Thyroid gland (tissue), 4 donors: ENCODE measurements at regions not wholly inside any gene's neighbourhood (a gene's known extent, or its start where the extent isn't known, plus 50 kb on each side); places are given as distances from the start of the nearest gene placed in this dataset.

Source experiments
- DNase-seq, 2 donors: peaks; one replicate each; pipeline ENCODE4 v3.0.0-alpha.2; 2019
- H3K27ac ChIP-seq, 3 donors: fragments of 200-600 bp; sonication (generic); 1 replicate in 2 of 3; 2 replicates in 1 of 3; pipeline ENCODE4 v1.5.1; 2016 to 2019; ENCODE audit warnings: mild to moderate bottlenecking in 1 of 3, moderate library complexity in 1 of 3
- H3K27me3 ChIP-seq: fragments of 200-600 bp; sonication (generic); one replicate; pipeline ENCODE4 v1.5.1; 2019
- H3K36me3 ChIP-seq, 2 donors: fragments of 200-600 bp; sonication (generic); one replicate each; pipeline ENCODE4 v1.5.1; 2016 to 2019
- H3K4me1 ChIP-seq, 2 donors: fragments of 200-600 bp; sonication (generic); one replicate each; pipeline ENCODE4 v1.5.1; 2017 to 2019
- H3K4me3 ChIP-seq, 3 donors: fragments of 200-600 bp; sonication (generic); replicated peaks in 1 of 3; 1 replicate in 2 of 3; 2 replicates in 1 of 3; pipeline ENCODE4 v1.5.1; 2016; ENCODE audit warnings: mild to moderate bottlenecking in 1 of 3
- H3K9me3 ChIP-seq: fragments of 200-600 bp; sonication (generic); one replicate; pipeline ENCODE4 v1.5.1; 2017
- CTCF ChIP-seq, 6 experiments: fragments of 200-600 bp in 3 of 6; fragments of 450-650 bp in 3 of 6; sonication (generic) in 3 of 6; IDR thresholded peaks; one replicate each; pipeline ENCODE4 v1.5.1; 2016 to 2019; ENCODE audit warnings: antibody characterized with exemption in 6 of 6, mild to moderate bottlenecking in 2 of 6, inconsistent platforms in 1 of 6, moderate library complexity in 1 of 6
- POLR2A ChIP-seq, 2 donors: fragments of 450-650 bp; IDR thresholded peaks; one replicate each; pipeline ENCODE4 v1.6.1; 2017; ENCODE audit warnings: antibody characterized with exemption in 2 of 2, mild to moderate bottlenecking in 2 of 2, moderate library complexity in 1 of 2
- WGBS, 2 donors: methylation state at CpG; one replicate each; pipeline ENCODE4 v1.1.5; 2017; 5-methylcytosine and 5-hydroxymethylcytosine counted together
- intact Hi-C: fragments of 100-400 bp; cut with DNase I; formaldehyde crosslinking; loops from one replicate; pipeline ENCODE4 v1.15.1; 2023

- 32 to 40% methylated on average over 3 of the region's 3 CpGs for WGBS, 2 donors
- Histone ChIP-seq H3K9me3 (no peaks in the 10 kb centered on the region), H3K36me3 (no peaks in the 10 kb centered on the region), H3K4me1 (peaks cover 37 to 44% of the 10 kb centered on the region in 2 donors), H3K27me3 (no peaks in the 10 kb centered on the region), H3K27ac (peak overlapping the region; percentile 67 to 86 (median 69)), H3K4me3 (no peak overlapping the region)
- intact Hi-C loops: no loop called here
- TF ChIP-seq CTCF (IDR thresholded peaks at IDR 0.05) (peak in 1 of 6 experiments; percentile 9), POLR2A (IDR thresholded peaks at IDR 0.05) (peak in 1 of 2 donors; percentile 27)
- DNase-seq: peak; percentile 57 to 61
Observed at GRCh38 chr13:33369073-33369472, 83.5 kb upstream of the STARD13 start.

GRCh38 chr13:33372251-33372919 is 86.8 kb upstream of the STARD13 start:
- WGBS, 2 donors: 82 to 83% methylated on average over 4 of the region's 4 CpGs
- H3K27me3 ChIP-seq: no peaks in the 10 kb centered on the region
- H3K4me3 ChIP-seq: no peak overlapping the region
- intact Hi-C loops: no loop called here
- DNase-seq: no peak
- no peak overlapping the region for H3K27ac ChIP-seq
- H3K9me3 ChIP-seq: no peaks in the 10 kb centered on the region
- H3K36me3 ChIP-seq: no peaks in the 10 kb centered on the region
- TF ChIP-seq POLR2A (IDR thresholded peaks at IDR 0.05) (no peak), CTCF (IDR thresholded peaks at IDR 0.05) (no peak)
- peaks cover 23 to 25% of the 10 kb centered on the region in 2 donors for H3K4me1 ChIP-seq

- Histone ChIP-seq H3K4me1 (peaks cover 10 to 17% of the 10 kb centered on the region in 2 donors), H3K9me3 (no peaks in the 10 kb centered on the region), H3K27ac (no peak overlapping the region), H3K36me3 (no peaks in the 10 kb centered on the region), H3K4me3 (no peak overlapping the region), H3K27me3 (no peaks in the 10 kb centered on the region)
- DNase-seq: no peak
- TF ChIP-seq POLR2A (IDR thresholded peaks at IDR 0.05): no peak
- no peak for TF ChIP-seq CTCF (IDR thresholded peaks at IDR 0.05)
- intact Hi-C loops: no loop called here
Observed at GRCh38 chr13:33373624-33374023, 88.1 kb upstream of the STARD13 start.

GRCh38 chr13:33375421-33375820 is 89.9 kb upstream of the STARD13 start:
- TF ChIP-seq CTCF (IDR thresholded peaks at IDR 0.05) (no peak), POLR2A (IDR thresholded peaks at IDR 0.05) (no peak)
- Histone ChIP-seq H3K9me3 (no peaks in the 10 kb centered on the region), H3K4me1 (peaks cover 0 to 6% of the 10 kb centered on the region in 2 donors), H3K36me3 (no peaks in the 10 kb centered on the region), H3K4me3 (no peak overlapping the region), H3K27me3 (no peaks in the 10 kb centered on the region), H3K27ac (no peak overlapping the region)
- intact Hi-C loops: no loop called here
- DNase-seq: no peak
- WGBS, 2 donors: 72 to 82% methylated on average over 1 of the region's 1 CpG

- H3K4me1 ChIP-seq: peaks cover 0 to 14% of the 10 kb centered on the region in 2 donors
- TF ChIP-seq CTCF (IDR thresholded peaks at IDR 0.05) (no peak), POLR2A (IDR thresholded peaks at IDR 0.05) (no peak)
- no peaks in the 10 kb centered on the region for H3K36me3 ChIP-seq
- H3K27me3 ChIP-seq: no peaks in the 10 kb centered on the region
- intact Hi-C loops: no loop called here
- H3K27ac ChIP-seq: no peak overlapping the region
- no peak for DNase-seq
- no peaks in the 10 kb centered on the region for H3K9me3 ChIP-seq
- WGBS, 2 donors: 91 to 98% methylated on average over 1 of the region's 1 CpG
- H3K4me3 ChIP-seq: no peak overlapping the region
Observed at GRCh38 chr13:33376212-33376611, 90.7 kb upstream of the STARD13 start.
